Liver (tissue), 7 donors: ENCODE measurements at regions not wholly inside any gene's neighbourhood (a gene's known extent, or its start where the extent isn't known, plus 50 kb on each side); places are given as distances from the start of the nearest gene placed in this dataset.

Experiments
- DNase-seq: peaks from one replicate; pipeline ENCODE4 v3.0.0-alpha.2; 2017; ENCODE audit warnings: low spot score
- H3K27ac ChIP-seq, 2 donors: one replicate each; pipeline ENCODE4 v1.7.0; 2013; ENCODE audit warnings: inconsistent platforms in 2 of 2, low read length in 2 of 2, control low read depth in 1 of 2, low read depth in 1 of 2, mild to moderate bottlenecking in 1 of 2
- H3K27me3 ChIP-seq, 4 donors: one replicate each; pipeline versions ENCODE4 v1.6.1 to v1.7.0; 2013; ENCODE audit warnings: low read length in 3 of 4, inconsistent platforms in 1 of 4, mild to moderate bottlenecking in 1 of 4, moderate library complexity in 1 of 4; ENCODE audit not compliant: control insufficient read depth in 4 of 4, insufficient read depth in 4 of 4
- H3K36me3 ChIP-seq, 4 donors: one replicate each; pipeline versions ENCODE4 v1.6.1 to v1.7.0; 2013; ENCODE audit warnings: low read length in 3 of 4, mild to moderate bottlenecking in 3 of 4, low read depth in 1 of 4, moderate library complexity in 1 of 4; ENCODE audit not compliant: control insufficient read depth in 4 of 4, insufficient read depth in 3 of 4
- H3K4me1 ChIP-seq, 4 donors: one replicate each; pipeline versions ENCODE4 v1.6.1 to v1.7.0; 2013; ENCODE audit warnings: low read length in 3 of 4, mild to moderate bottlenecking in 3 of 4, moderate library complexity in 1 of 4; ENCODE audit not compliant: control insufficient read depth in 4 of 4, insufficient read depth in 4 of 4
- H3K4me3 ChIP-seq, 3 donors: one replicate each; pipeline versions ENCODE4 v1.6.1 to v1.7.0; 2013; ENCODE audit warnings: low read length in 3 of 3, control low read depth in 1 of 3, low read depth in 1 of 3, mild to moderate bottlenecking in 1 of 3
- H3K9ac ChIP-seq, 2 donors: one replicate each; pipeline ENCODE4 v1.7.0; 2013; ENCODE audit warnings: low read length in 2 of 2, mild to moderate bottlenecking in 2 of 2, moderate library complexity in 2 of 2, control low read depth in 1 of 2, low read depth in 1 of 2
- H3K9me3 ChIP-seq, 4 donors: one replicate each; pipeline versions ENCODE4 v1.6.1 to v1.7.0; 2013; ENCODE audit warnings: low read length in 3 of 4; ENCODE audit not compliant: control insufficient read depth in 4 of 4
- ATF3 ChIP-seq: IDR thresholded peaks from 2 replicates; pipeline ENCODE4 v1.6.1; 2016; ENCODE audit warnings: antibody characterized with exemption
- FOXA1 ChIP-seq: IDR thresholded peaks from 2 replicates; pipeline ENCODE4 v1.6.1; 2016; ENCODE audit warnings: antibody characterized with exemption
- FOXA2 ChIP-seq: IDR thresholded peaks from 2 replicates; pipeline ENCODE4 v1.6.1; 2016; ENCODE audit warnings: antibody characterized with exemption
- HNF4A ChIP-seq, 2 donors: conservative IDR thresholded peaks; 2 replicates each; pipeline ENCODE4 v1.6.1; 2016; ENCODE audit warnings: antibody characterized with exemption in 2 of 2, mild to moderate bottlenecking in 2 of 2
- HNF4G ChIP-seq: IDR thresholded peaks from 2 replicates; pipeline ENCODE4 v1.6.1; 2016; ENCODE audit warnings: antibody characterized with exemption
- NR2F2 ChIP-seq: IDR thresholded peaks from 2 replicates; pipeline ENCODE4 v1.6.1; 2016; ENCODE audit warnings: antibody characterized with exemption
- RAD21 ChIP-seq, 2 donors: IDR thresholded peaks; 2 replicates each; pipeline ENCODE4 v1.6.1; 2016; ENCODE audit warnings: antibody characterized with exemption in 2 of 2, mild to moderate bottlenecking in 2 of 2
- REST ChIP-seq: IDR thresholded peaks from 2 replicates; pipeline ENCODE4 v1.6.1; 2016; ENCODE audit warnings: antibody characterized with exemption, mild to moderate bottlenecking
- RXRA ChIP-seq, 2 donors: IDR thresholded peaks; 2 replicates each; pipeline ENCODE4 v1.6.1; 2017 to 2018; ENCODE audit warnings: antibody characterized with exemption in 2 of 2, mild to moderate bottlenecking in 1 of 2
- SP1 ChIP-seq: IDR thresholded peaks from 2 replicates; pipeline ENCODE4 v1.6.1; 2018; ENCODE audit warnings: antibody characterized with exemption, mild to moderate bottlenecking
- TAF1 ChIP-seq: conservative IDR thresholded peaks from 2 replicates; pipeline ENCODE4 v1.6.1; 2016; ENCODE audit warnings: antibody characterized with exemption, mild to moderate bottlenecking
- ZBTB33 ChIP-seq: IDR thresholded peaks from 2 replicates; pipeline ENCODE4 v1.6.1; 2016; ENCODE audit warnings: antibody characterized with exemption
- WGBS: extraction: QIAGEN DNeasy Blood & Tissue Kit; methylation state at CpG from one replicate; pipeline ENCODE4 v1.1.7; 2013; 5-methylcytosine and 5-hydroxymethylcytosine counted together
- TF ChIP-seq, protein P1 (sequence below): IDR thresholded peaks from 2 replicates; pipeline ENCODE4 v1.6.1; 2016; ENCODE audit warnings: antibody characterized with exemption
- donor health status: healthy.
- donor health status: healthy.
- donor health status: healthy.
- donor health status: healthy.

GRCh38 chr2:217156801-217157200 is 296.9 kb upstream of the TNP1 start (continued):
- TF ChIP-seq TAF1, result no peak
- TF ChIP-seq FOXA1, result no peak
- TF ChIP-seq RXRA (IDR thresholded peaks at IDR 0.05), result no peak
- TF ChIP-seq NR2F2, result no peak

GRCh38 chr2:217154923-217155322 is 295.1 kb upstream of the TNP1 start:
- no peak for DNase-seq
- peaks cover 0 to 13% (median 0%) of the 10 kb centered on the region in 4 donors for H3K27me3 ChIP-seq
- 69% methylated on average over 9 of the region's 9 CpGs for WGBS
- no peak overlapping the region for H3K9ac ChIP-seq
- no peaks in the 10 kb centered on the region for H3K9me3 ChIP-seq
- no peak overlapping the region for H3K27ac ChIP-seq
- no peak overlapping the region for H3K4me3 ChIP-seq
- TF ChIP-seq ATF3 (no peak), TAF1 (no peak), SP1 (no peak), FOXA2 (no peak), RXRA (IDR thresholded peaks at IDR 0.05) (no peak)
- H3K36me3 ChIP-seq, result no peaks in the 10 kb centered on the region
- no peaks in the 10 kb centered on the region for H3K4me1 ChIP-seq

DNA sequence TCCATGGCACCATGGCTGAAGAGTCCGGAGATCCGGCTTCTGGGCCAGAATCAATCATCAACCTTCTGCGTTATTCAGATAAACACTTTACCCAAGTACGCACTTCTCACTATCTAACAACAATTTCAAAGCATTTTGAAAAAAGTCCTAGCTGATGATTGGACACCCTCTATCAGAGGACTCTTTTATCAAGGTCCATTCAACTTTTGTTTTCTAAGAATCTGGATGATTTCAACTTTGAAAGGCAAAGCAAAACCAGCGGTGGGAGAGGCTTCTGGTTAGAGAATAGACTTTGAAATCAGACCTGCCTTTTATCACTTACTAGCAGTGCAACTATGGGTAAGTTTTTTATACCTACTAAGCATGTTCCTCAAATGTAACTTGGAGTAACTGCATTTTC is 293.6 kb upstream of the TNP1 start:
- H3K4me1 ChIP-seq, result no peaks in the 10 kb centered on the region
- TF ChIP-seq REST, result no peak
- no peak for TF ChIP-seq RAD21 (IDR thresholded peaks at IDR 0.05)
- TF ChIP-seq, protein P1, sequence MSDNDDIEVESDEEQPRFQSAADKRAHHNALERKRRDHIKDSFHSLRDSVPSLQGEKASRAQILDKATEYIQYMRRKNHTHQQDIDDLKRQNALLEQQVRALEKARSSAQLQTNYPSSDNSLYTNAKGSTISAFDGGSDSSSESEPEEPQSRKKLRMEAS, result no peak
- TF ChIP-seq TAF1, result no peak
- no peak for TF ChIP-seq ZBTB33
- no peak for TF ChIP-seq HNF4G
- TF ChIP-seq FOXA2, result no peak
- TF ChIP-seq HNF4A (conservative IDR thresholded peaks at IDR 0.05), result no peak
- TF ChIP-seq NR2F2, result no peak
- no peak for TF ChIP-seq RXRA (IDR thresholded peaks at IDR 0.05)
- H3K27me3 ChIP-seq, result peaks cover 0 to 11% (median 0%) of the 10 kb centered on the region in 4 donors
- no peak overlapping the region for H3K9ac ChIP-seq
- 83% methylated on average over 5 of the region's 5 CpGs for WGBS
- H3K27ac ChIP-seq, result no peak overlapping the region
- no peaks in the 10 kb centered on the region for H3K36me3 ChIP-seq
- no peak overlapping the region for H3K4me3 ChIP-seq
- no peaks in the 10 kb centered on the region for H3K9me3 ChIP-seq
- DNase-seq, result no peak
